ENCODE measurements at regions not wholly inside any gene's neighbourhood (a gene's known extent, or its start where the extent isn't known, plus 50 kb on each side); places are given as distances from the start of the nearest gene placed in this dataset.
"Not testable (repeated sequence)": the region's sequence is repeated elsewhere in the genome, so short reads cannot be mapped to it uniquely, and the experiment has no call there.

DNA sequence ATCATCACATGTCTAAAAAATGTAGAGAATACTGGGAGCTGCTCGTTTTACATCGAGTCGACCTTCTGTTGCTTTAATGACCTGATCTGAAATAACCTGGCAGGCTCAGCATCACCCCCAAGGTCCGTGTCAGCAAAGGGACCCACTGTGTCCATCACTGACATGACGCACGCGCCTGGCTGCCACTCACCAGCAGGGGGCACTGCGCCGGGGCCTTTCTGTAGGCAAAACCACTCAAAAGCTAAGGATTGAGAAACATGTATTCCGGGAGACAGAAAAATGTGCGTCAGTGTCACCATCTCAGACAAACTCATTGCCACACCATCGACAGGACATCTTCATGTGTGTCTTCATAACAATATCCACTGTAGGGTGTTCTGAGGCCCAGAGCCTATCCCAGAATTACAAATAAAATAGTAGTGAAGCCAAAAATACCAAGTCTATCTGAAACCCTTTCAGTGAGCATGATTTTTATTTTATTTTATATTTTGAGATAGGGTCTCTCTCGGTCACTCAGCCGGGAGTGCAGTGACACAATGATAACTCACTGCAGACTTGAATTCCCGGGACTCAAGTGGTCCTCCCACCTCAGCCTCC lies 130.3 kb upstream of the LSM14A start:
- DNase-seq, result peak; percentile 50

DNA sequence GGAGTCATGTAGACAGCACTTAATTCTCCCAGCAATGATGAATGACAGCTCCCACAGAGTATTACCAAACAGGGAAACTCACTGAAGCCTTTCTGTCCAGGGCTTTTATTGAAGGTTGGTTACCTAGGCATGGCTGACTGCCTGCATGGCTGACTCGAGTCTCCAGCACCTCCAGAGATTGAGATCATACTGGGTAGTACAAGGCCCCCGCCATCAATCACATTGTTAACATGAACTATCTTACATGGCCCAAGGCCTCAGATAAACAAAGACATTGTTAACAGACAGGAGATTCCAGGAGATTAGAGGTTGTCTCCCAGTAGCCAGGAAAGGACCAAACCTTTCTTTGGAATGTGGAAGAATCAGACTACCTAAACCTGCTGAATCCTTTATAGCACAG lies 128.3 kb upstream of the LSM14A start:
- no peak for DNase-seq

DNA sequence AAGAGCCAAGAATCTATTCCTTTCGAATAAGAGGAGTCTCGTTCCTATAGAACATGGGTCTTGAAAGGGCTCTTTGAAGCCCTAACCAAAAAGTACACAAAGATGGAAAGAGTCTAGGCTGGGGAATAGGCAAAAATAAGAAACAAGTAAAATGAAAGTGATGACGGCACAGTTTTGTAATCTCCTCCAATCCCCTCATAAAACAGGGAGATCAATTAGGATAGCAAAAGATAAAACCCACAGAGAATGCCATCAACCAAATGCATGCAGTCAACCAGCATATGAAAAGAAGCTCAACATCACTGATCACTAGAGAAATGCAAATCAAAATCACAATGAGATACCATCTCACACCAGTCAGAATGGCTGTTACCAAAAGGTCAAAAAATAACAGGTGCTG lies 122.4 kb upstream of the LSM14A start:
- no peak for DNase-seq

DNA sequence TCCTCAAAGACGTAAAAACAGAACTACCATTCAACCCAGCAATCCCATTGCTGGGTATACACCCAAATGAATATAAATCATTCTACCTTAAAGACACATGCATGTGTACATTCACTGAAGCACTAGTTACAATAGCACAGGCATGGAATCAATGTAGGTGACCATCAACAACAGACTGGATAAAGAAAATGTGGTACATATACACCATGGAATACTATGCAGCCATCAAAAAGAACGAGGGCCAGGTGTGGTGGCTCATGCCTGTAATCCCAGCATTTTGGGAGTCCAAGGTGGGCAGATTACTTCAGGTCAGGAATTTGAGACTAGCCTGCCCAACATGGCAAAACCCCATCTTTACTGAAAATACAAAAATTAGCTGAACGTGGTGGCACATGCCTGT lies 121.9 kb upstream of the LSM14A start:
- not testable (repeated sequence) for DNase-seq

DNA sequence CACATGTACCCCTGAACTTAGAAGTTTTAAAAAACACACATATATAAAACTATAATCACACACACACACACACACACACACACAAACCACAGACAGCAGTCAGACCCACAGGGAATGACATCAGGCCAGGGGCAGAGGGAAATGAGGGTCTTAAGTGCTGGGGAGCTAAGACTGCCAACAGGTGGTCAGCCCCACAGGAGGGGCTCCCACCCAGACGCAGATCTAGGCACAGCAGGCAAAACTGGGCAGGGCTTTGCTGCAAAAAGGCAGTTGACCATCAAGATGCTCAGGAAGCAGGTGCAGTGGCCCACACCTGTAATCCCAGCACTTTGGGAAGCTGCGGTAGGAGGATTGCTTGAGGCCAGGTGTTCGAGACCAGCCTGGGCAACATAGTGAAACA lies 121.0 kb upstream of the LSM14A start:
- DNase-seq, result no peak

DNA sequence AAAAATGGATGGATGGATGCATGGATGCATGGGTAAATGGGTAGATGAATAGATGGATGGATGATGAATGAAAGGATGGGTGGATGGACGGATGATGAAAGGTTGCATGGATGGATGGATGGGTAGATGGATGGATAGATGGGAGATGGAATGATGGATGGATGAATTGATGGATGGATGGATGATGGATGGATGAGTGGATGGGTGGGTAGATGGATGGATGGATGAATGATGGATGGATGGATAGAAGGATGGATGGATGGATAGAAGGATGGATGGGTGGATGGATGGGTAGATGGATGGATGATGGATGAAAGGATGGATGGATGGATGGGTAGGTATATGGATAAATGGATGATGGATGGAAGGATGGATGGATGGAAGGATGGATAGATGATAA lies 115.1 kb upstream of the LSM14A start:
- no peak for DNase-seq

DNA sequence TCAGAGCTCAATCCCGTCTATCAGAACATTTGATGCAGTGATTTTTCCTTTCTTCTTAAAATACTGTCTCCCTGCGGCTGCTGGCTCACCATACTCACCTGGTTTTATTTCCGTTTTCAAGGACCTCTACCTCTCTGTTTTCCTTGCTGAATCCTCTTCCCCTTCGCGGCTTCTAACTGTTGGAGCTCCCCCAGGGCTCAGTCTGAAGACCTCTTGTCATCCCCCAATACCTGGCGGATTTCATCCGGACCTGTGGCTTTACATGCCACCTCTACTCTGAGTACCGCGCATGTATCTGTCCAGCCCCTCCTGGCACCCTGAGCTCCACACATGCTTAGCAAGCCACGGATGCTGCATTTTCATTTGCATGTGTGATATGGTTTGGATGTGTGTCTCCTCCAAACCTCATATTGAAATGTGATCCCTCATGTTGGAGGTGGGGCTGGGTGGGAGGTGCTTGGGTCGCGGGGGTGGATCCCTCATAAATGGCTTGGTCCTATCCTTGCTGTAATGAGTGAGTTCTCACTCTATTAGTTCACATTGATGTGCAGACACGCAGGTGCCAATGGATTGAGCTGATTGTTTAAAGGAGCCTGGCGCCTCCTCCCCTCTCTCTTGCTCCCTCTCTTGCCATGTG lies 106.2 kb upstream of the LSM14A start:
- DNase-seq, result no peak

DNA sequence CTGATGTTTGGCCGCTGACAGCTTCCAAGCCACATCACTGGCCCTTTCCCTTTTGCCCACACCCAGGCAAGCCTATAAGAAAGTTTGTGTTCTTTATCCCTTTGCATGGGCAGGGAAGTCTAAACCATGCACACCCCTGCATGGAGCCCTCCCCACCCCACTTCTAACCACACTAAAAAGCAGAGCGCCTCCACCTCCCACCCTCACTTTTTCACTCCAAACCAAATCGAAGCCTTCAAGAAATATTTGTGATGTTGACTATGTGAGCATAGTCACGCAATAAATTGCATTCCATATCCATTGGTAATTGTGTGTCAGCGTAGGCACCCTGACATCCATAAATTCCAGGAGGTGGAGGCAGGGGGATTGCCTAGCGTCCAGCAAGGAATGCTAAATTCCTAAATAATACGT lies 104.4 kb upstream of the LSM14A start:
- no peak for DNase-seq

DNA sequence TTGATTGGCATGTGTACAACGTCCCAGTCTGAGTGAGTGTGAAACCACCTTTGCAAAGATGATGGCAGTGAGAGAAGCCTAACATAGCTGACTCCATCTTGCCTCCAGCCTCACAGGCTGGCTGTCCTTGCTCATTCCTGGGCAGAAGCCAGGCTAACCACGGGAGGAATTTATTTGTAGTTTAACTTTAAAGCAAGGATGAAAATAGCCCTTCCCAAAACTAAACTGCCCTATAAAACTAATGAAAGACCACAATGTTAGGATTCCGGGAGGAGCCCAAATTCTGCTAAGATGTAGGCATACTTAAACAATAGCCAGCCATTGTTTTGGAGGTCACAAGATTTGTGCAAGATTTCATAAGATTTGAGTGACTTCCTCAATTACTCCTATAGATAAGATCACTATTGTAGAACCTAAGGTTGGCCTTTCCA lies 96.6 kb upstream of the LSM14A start:
- no peak for DNase-seq

DNA sequence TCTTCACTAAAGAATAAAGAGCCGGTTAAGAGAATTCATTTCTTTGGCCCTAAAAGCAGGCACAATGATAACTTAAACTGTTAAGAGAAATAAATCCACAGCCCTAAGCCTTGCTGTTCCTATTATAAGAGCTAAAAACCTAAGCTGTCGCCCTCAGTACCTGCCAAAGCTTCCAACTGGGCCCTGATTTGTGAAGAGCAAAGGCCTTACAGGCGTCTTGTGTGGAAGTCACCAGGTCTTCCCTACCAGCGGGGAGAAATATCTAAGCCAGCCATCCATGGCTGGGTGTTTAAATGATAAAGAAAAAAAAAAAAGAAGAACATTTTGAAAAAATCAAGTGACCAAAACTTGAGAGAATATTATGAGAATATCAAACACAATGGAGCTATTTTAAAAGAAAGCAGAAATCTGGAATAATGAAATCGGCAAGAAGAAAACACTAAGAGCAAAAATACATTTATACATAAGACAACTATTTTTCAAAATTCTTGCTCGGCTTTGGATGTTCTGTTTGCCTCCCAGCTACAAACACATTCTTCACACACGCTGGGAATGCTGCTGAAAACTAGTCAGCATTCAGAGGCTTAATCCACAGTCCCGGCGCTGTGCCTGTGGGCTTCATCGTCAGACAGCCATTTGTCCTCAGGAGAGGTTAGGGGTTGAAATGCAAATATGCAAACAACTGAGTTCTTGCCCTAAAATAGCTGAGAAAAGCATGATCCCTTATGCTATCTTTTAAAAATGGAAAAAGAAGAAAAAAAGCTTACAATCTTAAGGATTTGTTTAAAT lies 89.8 kb upstream of the LSM14A start:
- DNase-seq, result no peak

DNA sequence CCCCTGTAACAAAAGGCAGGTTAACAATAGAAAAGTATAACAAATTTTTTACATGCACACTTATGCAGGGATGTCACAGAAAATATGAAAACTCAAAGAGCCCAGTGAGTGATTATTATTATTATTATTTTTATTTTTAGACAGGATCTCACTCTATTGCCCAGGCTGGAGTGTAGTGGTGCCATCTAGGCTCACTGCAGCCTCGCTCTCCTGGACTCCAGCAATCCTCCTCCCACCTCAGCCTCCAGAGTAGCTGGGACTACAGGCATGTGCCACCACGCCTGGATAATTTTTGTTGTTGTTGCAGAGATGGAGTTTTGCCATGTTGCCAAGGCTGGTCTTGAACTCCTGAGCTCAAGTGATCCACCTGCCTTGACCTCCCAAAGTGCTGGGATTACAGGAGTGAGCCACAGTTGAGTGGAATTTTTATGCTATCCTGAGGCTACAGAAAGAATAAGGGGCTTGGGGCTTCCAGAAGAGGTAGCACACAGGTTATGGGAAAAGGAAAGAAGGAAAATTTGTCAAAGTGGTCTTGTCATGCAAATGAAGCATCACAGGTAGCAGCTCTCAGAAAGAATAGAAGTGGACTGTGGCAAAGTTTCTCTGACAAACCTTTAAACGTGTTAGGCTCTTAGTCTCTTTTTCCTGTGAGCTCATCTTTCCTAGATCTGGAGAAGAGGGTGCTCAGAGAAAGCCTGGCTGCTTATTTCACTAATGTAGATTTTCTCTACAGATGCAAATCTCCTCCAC lies 87.7 kb upstream of the LSM14A start:
- DNase-seq, result no peak

DNA sequence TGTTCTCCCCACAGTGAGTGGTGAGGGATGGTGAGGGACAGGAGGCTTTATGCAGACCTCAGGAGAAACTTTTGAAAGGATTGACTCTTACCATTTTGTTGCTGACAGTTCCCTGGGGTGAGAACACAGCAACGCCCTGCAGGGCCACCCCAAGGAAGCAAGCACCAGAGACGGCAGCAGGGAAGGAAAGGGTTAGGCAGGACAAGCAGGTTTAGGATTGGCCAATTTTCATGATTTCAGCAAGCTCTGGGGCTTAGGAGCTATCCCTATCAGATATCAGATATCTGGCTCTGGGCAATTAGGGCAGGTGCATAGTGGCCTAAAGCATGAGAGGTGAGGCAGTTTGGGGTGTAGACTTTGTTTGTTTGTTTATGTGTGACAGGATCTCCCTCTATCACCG lies 87.0 kb upstream of the LSM14A start:
- DNase-seq, result no peak

DNA sequence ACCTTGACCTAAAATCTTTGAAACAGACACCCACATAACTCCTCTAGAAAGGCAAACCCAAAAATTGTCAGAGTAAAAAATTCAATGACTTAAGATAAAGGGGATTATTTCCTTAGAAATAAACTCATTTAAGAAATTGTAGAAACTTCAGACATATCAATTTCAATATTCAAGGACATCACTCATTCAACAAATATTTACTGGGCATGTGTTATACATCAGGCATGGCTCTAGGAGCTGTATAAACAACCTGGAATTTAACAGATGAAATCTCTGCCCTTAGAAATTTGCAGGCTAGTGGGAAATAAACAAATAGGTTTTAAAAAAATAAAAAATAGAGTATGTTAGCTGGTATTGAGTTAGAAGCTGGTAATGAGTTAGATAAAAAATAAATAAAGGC lies 84.0 kb upstream of the LSM14A start:
- no peak for DNase-seq

DNA sequence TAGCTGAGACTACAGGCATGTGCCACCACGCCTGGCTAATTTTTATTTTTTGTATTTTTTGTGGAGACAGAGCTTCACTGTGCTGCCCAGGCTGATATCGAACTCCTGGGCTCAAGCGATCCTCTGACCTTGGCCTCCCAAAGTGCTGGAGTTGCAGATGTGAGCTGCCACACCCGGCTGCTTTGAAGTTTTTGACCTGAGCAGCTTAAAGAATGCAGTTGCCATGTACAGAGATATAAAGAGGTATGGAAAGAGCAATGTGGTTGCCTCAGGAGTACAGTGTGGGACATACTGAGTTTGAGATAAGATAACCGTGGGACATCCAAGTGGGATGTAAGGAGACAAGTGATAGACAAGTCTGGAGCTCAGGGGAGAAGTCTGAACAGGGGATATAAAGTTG lies 82.7 kb upstream of the LSM14A start:
- DNase-seq, result no peak

DNA sequence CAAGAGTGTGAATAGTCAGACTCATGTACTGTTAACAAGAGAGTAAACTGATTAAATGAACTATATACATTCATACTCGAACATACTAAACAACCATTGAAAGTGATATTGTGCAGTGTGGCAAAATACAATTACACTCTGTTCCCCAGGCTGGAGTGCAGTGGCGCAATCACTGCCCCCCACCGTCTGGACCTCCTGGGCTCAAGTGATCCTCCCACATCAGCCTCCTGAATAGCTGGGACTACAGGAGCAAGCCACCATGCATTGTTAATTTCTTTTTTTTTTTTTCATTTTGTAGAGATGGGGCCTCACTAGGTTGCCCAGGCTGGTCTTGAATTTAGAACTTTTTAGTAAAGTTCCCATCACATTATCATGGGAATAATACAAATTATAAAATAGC lies 77.3 kb upstream of the LSM14A start:
- DNase-seq, result no peak

DNA sequence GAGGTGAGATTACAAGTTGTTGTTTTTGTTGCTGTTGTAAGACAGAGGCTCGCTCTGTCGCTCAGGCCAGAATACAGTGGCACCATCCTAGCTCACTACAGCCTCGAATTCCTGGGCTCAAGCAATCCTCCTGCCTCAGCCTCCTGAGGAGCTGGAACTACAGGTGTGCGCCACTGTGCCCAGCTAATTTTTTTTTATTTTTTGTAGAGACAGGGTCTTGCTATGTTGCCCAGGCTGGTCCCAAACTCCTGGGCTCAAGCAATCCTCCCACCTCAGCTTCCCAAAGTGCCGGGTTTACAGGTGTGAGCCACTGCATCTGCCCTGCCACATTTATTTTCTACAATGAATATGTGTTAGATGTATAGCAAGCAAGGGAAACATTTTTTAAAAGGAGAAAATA lies 76.9 kb upstream of the LSM14A start:
- not testable (repeated sequence) for DNase-seq

DNA sequence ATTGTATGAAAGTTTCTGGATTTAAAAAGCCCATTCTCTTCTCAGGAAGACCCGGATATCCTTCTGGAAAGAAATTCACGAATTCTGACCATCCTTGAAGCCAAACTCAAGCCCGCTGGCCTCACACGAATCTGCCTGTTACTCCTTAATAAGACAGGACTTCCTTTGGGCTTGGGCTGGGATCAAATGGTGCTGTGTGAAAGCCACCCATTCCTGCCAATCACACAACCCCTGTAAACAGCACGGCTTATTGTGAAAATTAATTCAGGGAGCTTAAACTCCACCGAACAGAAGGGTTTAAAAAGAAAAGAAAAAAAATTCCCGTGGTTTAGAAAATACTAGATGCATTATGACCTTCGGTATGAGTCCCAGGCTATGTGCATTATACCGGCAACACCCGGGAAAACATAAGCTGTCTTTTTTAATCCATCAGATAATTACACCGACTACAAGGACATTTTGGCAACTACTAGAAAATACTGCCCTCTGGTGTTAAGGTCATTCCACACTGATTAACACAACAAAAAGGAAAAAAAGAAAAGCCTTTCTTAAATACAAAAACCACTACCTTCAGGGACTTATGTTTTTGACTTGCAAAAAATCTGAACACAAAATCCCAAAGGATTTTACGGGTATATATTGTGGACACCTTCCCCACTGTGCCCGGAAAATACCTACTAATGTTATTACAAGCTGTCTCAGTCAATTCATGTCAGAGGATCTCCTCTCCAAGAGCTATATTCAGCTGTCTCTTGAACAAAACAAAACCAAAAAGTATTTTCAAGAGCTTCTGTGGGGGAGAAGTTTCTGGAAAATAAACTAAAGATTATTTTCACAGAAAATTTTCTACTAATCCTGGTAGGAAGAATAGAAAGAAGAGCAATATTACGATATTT lies 76.0 kb upstream of the LSM14A start:
- no peak for DNase-seq

DNA sequence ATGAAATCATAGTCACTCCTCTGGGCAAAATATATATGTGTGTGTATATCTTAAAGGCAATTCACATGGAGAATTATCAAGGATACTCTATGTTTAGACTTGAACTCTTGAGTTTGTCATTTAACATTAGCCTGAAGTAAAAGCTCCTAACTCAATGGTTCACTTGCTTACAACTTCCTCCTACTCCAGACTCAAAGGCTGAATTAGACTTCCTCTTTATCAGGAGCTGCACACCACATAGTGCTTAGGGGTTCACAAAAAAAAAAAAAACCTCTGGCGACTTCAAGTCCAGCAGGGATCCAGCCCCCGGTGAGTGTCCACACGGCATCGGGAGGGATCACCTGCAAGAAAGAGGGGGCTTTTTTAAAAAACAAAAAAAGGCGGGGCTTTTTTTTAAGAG lies 68.2 kb upstream of the LSM14A start:
- no peak for DNase-seq

DNA sequence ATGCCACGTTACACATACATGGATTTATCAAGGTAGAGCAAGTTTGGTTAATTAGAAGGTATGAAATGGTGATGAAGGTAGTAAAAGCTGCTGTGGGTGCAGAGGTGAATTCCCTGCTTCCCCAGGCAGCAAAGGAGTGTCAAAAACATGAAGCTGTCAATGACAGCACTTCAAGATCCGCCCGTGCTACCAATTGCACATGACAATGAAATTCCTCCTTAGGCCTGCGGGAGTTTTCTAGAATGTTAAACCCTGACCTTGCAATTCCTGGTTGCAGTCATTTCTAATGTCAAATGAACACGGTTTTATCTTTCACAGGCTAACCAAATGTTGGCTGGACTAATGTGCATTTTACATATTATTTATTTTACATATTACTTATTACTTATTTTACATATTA lies 67.7 kb upstream of the LSM14A start:
- DNase-seq, result no peak

DNA sequence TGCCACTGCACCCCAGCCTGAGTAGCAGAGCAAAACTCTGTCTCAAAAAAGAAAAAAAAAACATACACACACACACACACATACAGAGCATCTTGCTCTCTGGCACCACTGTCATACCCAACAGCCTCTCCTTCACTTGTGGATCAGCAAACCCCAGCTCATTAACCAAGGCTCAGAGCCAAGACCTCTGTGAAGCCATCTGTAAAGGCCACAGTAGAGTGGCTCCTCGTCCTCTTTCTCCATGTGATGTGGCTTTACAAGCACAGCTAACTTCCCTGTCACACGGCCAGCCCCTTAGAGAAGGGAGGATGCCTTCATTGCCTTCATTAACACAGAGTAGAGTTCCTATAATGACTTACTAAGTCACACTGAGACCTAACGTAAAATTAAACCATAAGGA lies 62.7 kb upstream of the LSM14A start:
- DNase-seq, result no peak

DNA sequence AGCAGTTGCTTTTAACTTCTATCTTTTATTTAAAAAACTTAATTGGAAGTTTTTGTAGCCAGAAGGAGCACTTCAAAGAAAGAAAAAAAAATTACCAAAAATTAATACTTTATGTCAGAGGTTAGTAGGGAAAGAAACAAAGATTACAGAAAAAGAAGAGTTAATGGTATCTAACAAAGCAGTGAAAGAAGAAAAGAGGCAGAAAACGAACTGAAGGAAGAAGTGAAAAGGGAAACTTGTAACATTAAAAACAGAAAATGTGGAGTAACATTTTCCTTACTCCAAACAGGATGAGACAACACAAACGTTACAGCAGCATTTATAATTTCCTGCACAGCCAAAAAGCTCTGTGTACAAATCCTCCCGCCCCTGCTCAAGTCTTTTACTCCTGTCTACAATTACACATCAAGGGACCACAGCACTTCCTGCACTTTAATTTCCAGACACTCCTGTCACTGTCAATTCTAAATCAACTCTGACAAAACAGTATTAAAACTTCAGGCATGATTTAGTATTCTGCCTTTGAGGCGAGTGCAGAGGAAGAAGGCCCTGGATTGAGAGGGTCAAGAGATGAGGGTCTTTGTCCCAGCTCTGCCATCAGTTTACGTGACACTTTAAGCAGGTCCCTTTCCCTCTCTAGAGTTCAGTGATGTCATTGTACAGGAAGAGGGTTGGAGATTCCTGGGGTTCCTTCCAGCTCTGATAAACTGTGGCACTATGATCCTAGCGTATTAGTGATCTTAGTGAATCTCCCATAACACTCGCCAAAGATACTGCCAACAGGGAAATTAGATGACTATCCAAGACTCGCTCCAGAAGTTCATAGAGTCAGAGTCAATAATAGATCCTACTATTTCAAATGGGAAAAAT lies 53.2 kb upstream of the LSM14A start:
- DNase-seq, result no peak

DNA sequence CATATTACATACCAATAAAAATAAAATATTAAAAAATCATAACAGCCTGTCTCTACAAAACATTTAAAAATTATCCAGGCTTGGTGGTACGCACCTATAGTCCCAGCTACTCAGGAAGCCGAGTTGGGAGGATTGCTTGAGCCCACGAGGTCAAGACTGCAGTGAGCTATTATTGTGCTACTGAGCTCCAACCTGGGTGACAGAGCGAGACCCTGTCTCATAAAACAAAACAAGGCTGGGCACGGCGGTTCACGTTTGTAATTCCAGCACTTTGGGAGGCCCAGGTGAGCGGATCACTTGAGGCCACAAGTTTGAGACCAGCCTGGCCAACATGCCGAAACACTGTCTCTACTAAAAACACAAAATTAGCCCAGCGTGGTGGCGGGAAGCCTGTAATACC lies 52.2 kb upstream of the LSM14A start:
- DNase-seq, result no peak
